Right lobe of liver (tissue), 6 donors: ENCODE measurements at regions not wholly inside any gene's neighbourhood (a gene's known extent, or its start where the extent isn't known, plus 50 kb on each side); places are given as distances from the start of the nearest gene placed in this dataset.

ENCODE experiments used
- ATAC-seq, 4 donors: fragments of 200-7000 bp; cut with Tn5 transposase; one replicate each; pipeline ENCODE4 v1.9.1; 2020; ENCODE audit warnings: mild to moderate bottlenecking in 4 of 4, moderate library complexity in 4 of 4
- DNase-seq, 3 donors: peaks; one replicate each; pipeline ENCODE4 v3.0.0-alpha.2; 2020
- H3K27ac ChIP-seq, 3 donors: fragments of 200-600 bp; one replicate each; pipeline ENCODE4 v1.8.0; 2022
- H3K27me3 ChIP-seq, 2 donors: fragments of 200-600 bp; one replicate each; pipeline ENCODE4 v1.8.0; 2022
- H3K36me3 ChIP-seq, 4 donors: fragments of 200-600 bp; sonication (generic) in 1 of 4; one replicate each; pipeline versions ENCODE4 v1.5.1 to v1.8.0; 2017 to 2022; ENCODE audit warnings: control low read depth in 1 of 4
- H3K4me1 ChIP-seq, 4 donors: fragments of 200-600 bp; sonication (generic) in 1 of 4; one replicate each; pipeline versions ENCODE4 v1.5.1 to v1.8.0; 2017 to 2022; ENCODE audit warnings: control low read depth in 1 of 4
- H3K4me3 ChIP-seq, 3 donors: fragments of 200-600 bp; one replicate each; pipeline ENCODE4 v1.8.0; 2022
- H3K9me3 ChIP-seq, 4 donors: fragments of 200-600 bp; sonication (generic) in 1 of 4; one replicate each; pipeline versions ENCODE4 v1.5.1 to v1.8.0; 2017 to 2022; ENCODE audit warnings: control low read depth in 1 of 4
- CTCF ChIP-seq, 4 donors: fragments of 200-600 bp in 3 of 4; fragments of 450-650 bp in 1 of 4; IDR thresholded peaks; one replicate each; pipeline versions ENCODE4 v1.5.1 to v1.8.0; 2016 to 2022; ENCODE audit warnings: antibody characterized with exemption in 4 of 4, mild to moderate bottlenecking in 2 of 4
- POLR2A ChIP-seq: fragments of 450-650 bp; IDR thresholded peaks from one replicate; pipeline ENCODE4 v1.6.1; 2017; ENCODE audit warnings: antibody characterized with exemption, mild to moderate bottlenecking
- WGBS: methylation state at CpG from one replicate; pipeline ENCODE4 v1.1.6; 2018; ENCODE audit warnings: low coverage, low lambda C conversion rate; ENCODE audit not compliant: insufficient coverage; ENCODE audit errors: missing lambda C conversion rate; 5-methylcytosine and 5-hydroxymethylcytosine counted together
- intact Hi-C, 2 donors: fragments of 100-400 bp; cut with DNase I; formaldehyde crosslinking; loops; one replicate each; pipeline versions ENCODE4 v1.11.2 to v1.14.1; 2022
- donor health status: DM: no; HTN: yes; CAD: no.
- donor health status: DM: no; HTN: no; CAD: no.
- donor health status: DM: no; HTN: no; CAD: no.
- donor health status: DM: no; HTN: yes; CAD: no.
- donor health status: DM: no; HTN: yes; CAD: no.

- DNase-seq (no peak), ATAC-seq (no peak)
- Histone ChIP-seq H3K36me3 (no peaks in the 10 kb centered on the region), H3K4me3 (no peak overlapping the region), H3K4me1 (peaks cover 0 to 10% (median 4%) of the 10 kb centered on the region in 4 donors), H3K27ac (no peak overlapping the region), H3K27me3 (no peaks in the 10 kb centered on the region), H3K9me3 (no peaks in the 10 kb centered on the region)
- TF ChIP-seq CTCF (IDR thresholded peaks at IDR 0.05) = no peak
- TF ChIP-seq POLR2A = no peak
- WGBS = 83% methylated on average over 2 of the region's 2 CpGs
- intact Hi-C loops = no loop called here
Measured at GRCh38 chr9:89937051-89937450, 332.2 kb downstream of the GADD45G start.

GRCh38 chr9:89939181-89939580 is 334.4 kb downstream of the GADD45G start:
- DNase-seq (no peak), ATAC-seq (no peak)
- H3K27ac ChIP-seq = no peak overlapping the region
- H3K27me3 ChIP-seq = no peaks in the 10 kb centered on the region
- TF ChIP-seq CTCF (IDR thresholded peaks at IDR 0.05) = no peak
- TF ChIP-seq POLR2A = no peak
- no peak overlapping the region for H3K4me3 ChIP-seq
- H3K36me3 ChIP-seq = no peaks in the 10 kb centered on the region
- intact Hi-C loops = no loop called here
- H3K4me1 ChIP-seq = no peaks in the 10 kb centered on the region
- 74% methylated on average over 6 of the region's 6 CpGs for WGBS
- H3K9me3 ChIP-seq = no peaks in the 10 kb centered on the region

GRCh38 chr9:89939626-89940292 is 334.9 kb downstream of the GADD45G start:
- DNase-seq (no peak), ATAC-seq (no peak)
- TF ChIP-seq CTCF (IDR thresholded peaks at IDR 0.05) = no peak
- TF ChIP-seq POLR2A = no peak
- no peaks in the 10 kb centered on the region for H3K36me3 ChIP-seq
- H3K9me3 ChIP-seq = no peaks in the 10 kb centered on the region
- H3K4me1 ChIP-seq = no peaks in the 10 kb centered on the region
- intact Hi-C loops = no loop called here
- H3K27ac ChIP-seq = no peak overlapping the region
- H3K27me3 ChIP-seq = no peaks in the 10 kb centered on the region
- WGBS = 77% methylated on average over 13 of the region's 14 CpGs
- no peak overlapping the region for H3K4me3 ChIP-seq

- no peak overlapping the region for H3K27ac ChIP-seq
- no peak for ATAC-seq
Measured at GRCh38 chr9:89940625-89941024, 335.8 kb downstream of the GADD45G start.

More at GRCh38 chr9:89940625-89941024, 335.8 kb downstream of the GADD45G start:
- TF ChIP-seq CTCF (IDR thresholded peaks at IDR 0.05) (no peak), POLR2A (no peak)
- intact Hi-C loops = no loop called here
- WGBS = 96% methylated on average over 4 of the region's 5 CpGs
- Histone ChIP-seq H3K4me3 (no peak overlapping the region), H3K36me3 (no peaks in the 10 kb centered on the region), H3K4me1 (no peaks in the 10 kb centered on the region), H3K9me3 (no peaks in the 10 kb centered on the region), H3K27me3 (no peaks in the 10 kb centered on the region)
- no peak for DNase-seq
